ENCODE measurements at regions not wholly inside any gene's neighbourhood (a gene's known extent, or its start where the extent isn't known, plus 50 kb on each side); places are given as distances from the start of the nearest gene placed in this dataset.
A peak's percentile ranks its signal among the peaks of the same experiment; 100 is the strongest.

- H3K4me3 Mint-ChIP-seq = no peak overlapping the region
- H3K36me3 Mint-ChIP-seq = no peaks in the 10 kb centered on the region
- H3K27me3 Mint-ChIP-seq = no peaks in the 10 kb centered on the region
- no peak for ATAC-seq
- no peaks in the 10 kb centered on the region for H3K4me1 Mint-ChIP-seq
- no peaks in the 10 kb centered on the region for H3K9me3 Mint-ChIP-seq
- H3K27ac Mint-ChIP-seq = no peak overlapping the region
Measured at GRCh38 chr2:4869154-4869553, 823.0 kb upstream of the SOX11 start.

- no peaks in the 10 kb centered on the region for H3K27me3 Mint-ChIP-seq
- peaks cover 3% of the 10 kb centered on the region for H3K9me3 Mint-ChIP-seq
- no peak overlapping the region for H3K4me3 Mint-ChIP-seq
- no peaks in the 10 kb centered on the region for H3K4me1 Mint-ChIP-seq
- ATAC-seq = no peak
- H3K27ac Mint-ChIP-seq = no peak overlapping the region
- H3K36me3 Mint-ChIP-seq = no peaks in the 10 kb centered on the region
Measured at GRCh38 chr2:4873364-4873763, 818.8 kb upstream of the SOX11 start.

DNA sequence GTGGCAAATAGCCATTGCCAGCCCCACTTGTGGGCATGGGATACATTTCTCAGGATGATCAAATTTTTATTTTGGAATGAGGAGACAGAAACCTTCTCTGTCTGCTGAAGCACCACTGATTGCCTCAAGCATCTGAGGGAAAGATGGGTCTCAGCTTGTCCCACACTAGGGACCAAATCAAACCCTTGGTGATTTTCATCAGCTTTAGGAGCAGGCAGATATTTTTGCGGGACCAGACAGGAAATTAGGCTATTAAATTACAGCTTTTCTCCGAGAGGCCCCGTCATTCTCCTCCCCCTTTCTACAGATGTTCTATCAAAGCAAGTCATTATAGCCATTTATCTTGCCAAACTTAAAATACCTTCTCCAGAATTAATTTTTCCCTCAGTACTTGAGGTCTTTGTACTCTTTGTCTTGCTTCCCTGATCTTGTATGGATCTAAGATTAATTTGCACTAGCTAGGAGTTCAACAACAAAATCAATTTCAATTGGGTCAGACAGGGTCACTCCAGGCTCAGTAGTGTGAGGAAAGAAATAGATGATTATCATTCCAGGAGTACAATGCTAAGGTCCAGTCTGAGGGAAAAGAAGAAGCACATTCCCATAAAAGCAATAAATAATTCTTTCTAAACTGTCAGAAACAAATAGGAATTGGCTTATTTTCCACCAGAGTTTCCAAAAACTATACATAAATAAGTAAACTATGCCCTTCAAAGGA is 818.1 kb upstream of the SOX11 start:
- H3K4me1 Mint-ChIP-seq = no peaks in the 10 kb centered on the region
- no peaks in the 10 kb centered on the region for H3K36me3 Mint-ChIP-seq
- no peaks in the 10 kb centered on the region for H3K27me3 Mint-ChIP-seq
- no peak overlapping the region for H3K27ac Mint-ChIP-seq
- ATAC-seq = no peak
- H3K9me3 Mint-ChIP-seq = peaks cover 3% of the 10 kb centered on the region
- no peak overlapping the region for H3K4me3 Mint-ChIP-seq

DNA sequence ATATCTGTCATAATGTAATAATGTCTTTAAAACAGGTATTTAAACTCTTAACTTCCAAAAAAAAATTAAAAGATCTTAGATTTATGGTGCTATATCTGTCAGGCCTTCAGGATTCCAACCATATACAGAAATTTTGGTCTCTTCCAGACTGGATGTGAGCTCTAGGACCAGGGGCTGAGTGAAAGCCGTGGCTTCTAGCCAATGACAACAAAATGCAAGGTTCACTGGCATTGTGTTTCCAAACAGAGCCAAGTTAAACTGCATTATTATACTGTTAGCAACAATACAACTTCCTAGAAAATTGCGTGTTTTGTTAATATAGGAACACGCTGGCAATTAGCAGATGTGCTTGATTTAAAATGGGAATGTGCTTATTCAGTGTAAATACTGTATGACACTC is 809.8 kb upstream of the SOX11 start:
- Mint-ChIP-seq H3K36me3 (no peaks in the 10 kb centered on the region), H3K4me1 (no peaks in the 10 kb centered on the region), H3K4me3 (no peak overlapping the region), H3K9me3 (no peaks in the 10 kb centered on the region), H3K27me3 (no peaks in the 10 kb centered on the region), H3K27ac (no peak overlapping the region)
- no peak for ATAC-seq

DNA sequence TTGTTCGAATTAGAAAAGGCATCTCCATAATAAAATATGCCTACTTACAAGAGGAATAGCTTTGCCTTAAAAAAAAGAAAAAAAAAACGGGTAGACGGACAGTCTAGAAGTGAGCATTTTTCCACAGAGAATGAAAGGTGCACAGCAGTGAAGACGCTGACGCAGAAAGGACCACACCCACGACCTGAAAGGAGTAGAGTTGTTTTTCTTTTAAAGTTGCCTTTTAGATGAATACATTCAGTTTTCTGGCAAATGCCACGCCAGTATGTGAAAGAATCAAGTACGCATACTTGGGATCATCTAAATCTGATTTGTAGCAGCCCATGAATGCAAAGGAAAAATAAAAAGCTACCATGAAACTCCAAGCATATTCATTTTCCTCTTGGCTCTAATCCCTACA is 809.2 kb upstream of the SOX11 start:
- Mint-ChIP-seq H3K27me3 (no peaks in the 10 kb centered on the region), H3K9me3 (no peaks in the 10 kb centered on the region), H3K27ac (no peak overlapping the region), H3K36me3 (no peaks in the 10 kb centered on the region), H3K4me1 (no peaks in the 10 kb centered on the region), H3K4me3 (no peak overlapping the region)
- ATAC-seq = no peak

GRCh38 chr2:4883375-4883774 is 808.8 kb upstream of the SOX11 start:
- Mint-ChIP-seq H3K4me3 (no peak overlapping the region), H3K27me3 (no peaks in the 10 kb centered on the region), H3K36me3 (no peaks in the 10 kb centered on the region), H3K4me1 (no peaks in the 10 kb centered on the region), H3K27ac (no peak overlapping the region), H3K9me3 (no peaks in the 10 kb centered on the region)
- ATAC-seq = peak; percentile 31

DNA sequence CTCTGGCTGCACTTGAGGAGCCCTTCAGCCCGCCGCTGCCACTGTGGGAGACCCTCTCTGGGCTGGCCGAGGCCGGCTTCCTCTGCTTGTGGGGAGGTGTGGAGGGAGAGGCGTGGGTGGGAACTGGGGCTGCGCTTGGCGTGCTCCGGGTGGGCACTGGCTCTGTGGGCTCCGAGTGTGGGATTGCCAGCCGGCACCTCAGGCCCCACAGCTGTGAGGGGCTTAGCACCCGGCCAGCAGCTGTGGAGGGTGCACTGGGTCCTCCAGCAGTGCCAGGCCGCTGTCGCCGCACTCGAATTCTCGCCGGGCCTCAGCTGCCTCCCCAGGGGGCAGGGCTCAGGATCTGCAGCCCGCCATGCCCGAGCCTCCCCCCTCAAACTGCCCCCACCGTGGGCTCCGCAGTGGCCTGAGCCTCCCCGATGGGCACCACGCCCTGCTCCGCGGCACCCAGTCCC is 808.0 kb upstream of the SOX11 start:
- no peaks in the 10 kb centered on the region for H3K9me3 Mint-ChIP-seq
- no peak overlapping the region for H3K27ac Mint-ChIP-seq
- no peaks in the 10 kb centered on the region for H3K4me1 Mint-ChIP-seq
- H3K27me3 Mint-ChIP-seq = no peaks in the 10 kb centered on the region
- H3K36me3 Mint-ChIP-seq = no peaks in the 10 kb centered on the region
- peak; percentile 43 for ATAC-seq
- H3K4me3 Mint-ChIP-seq = no peak overlapping the region

- Mint-ChIP-seq H3K9me3 (no peaks in the 10 kb centered on the region), H3K4me3 (no peak overlapping the region), H3K36me3 (no peaks in the 10 kb centered on the region), H3K27ac (no peak overlapping the region), H3K27me3 (no peaks in the 10 kb centered on the region), H3K4me1 (no peaks in the 10 kb centered on the region)
- no peak for ATAC-seq
Measured at GRCh38 chr2:4891394-4891793, 800.8 kb upstream of the SOX11 start.

DNA sequence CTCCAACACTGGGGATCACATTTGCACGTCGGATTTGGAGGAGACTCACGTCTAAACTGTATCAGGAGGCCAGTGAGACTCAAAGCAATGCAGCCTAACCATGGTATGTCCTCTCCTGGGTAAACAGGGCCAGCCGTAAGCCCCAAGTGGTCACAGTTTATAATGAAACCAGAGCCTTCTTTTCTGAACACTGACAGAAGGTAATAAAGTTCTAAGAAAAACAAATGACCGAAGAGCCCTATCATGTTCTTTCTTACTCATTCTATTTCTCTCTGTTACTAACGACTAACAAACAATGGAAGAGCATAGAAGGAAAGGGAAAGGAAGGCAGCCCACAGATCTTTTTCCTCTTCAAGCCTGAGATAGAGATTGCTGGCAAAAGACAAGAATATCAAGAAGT is 796.8 kb upstream of the SOX11 start:
- H3K36me3 Mint-ChIP-seq = no peaks in the 10 kb centered on the region
- ATAC-seq = no peak
- no peak overlapping the region for H3K4me3 Mint-ChIP-seq
- H3K4me1 Mint-ChIP-seq = no peaks in the 10 kb centered on the region
- H3K27me3 Mint-ChIP-seq = no peaks in the 10 kb centered on the region
- H3K9me3 Mint-ChIP-seq = no peaks in the 10 kb centered on the region
- no peak overlapping the region for H3K27ac Mint-ChIP-seq

- Mint-ChIP-seq H3K27ac (no peak overlapping the region), H3K36me3 (no peaks in the 10 kb centered on the region), H3K4me1 (no peaks in the 10 kb centered on the region), H3K9me3 (no peaks in the 10 kb centered on the region), H3K4me3 (no peak overlapping the region), H3K27me3 (no peaks in the 10 kb centered on the region)
- no peak for ATAC-seq
Measured at GRCh38 chr2:4898706-4899105, 793.5 kb upstream of the SOX11 start.

DNA sequence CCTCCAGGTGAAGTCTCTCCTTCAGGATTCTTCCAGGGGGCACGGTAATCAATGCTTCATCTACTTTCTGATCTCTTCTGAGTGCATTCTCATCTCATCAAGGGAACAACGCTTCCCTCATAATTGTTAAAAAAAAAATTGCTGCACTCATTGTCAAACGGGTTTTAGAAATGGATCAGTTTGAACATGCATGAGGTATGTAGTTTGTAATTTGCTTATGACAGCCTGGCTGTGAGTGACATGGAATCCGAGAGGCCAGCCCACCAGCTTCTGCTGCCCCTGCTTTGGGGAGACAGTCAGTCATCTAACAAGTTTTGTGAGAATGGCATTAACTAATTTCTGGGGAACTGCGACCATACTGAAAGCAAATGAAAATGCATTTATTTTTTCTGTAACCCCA is 791.9 kb upstream of the SOX11 start:
- no peaks in the 10 kb centered on the region for H3K4me1 Mint-ChIP-seq
- H3K9me3 Mint-ChIP-seq = no peaks in the 10 kb centered on the region
- H3K27me3 Mint-ChIP-seq = no peaks in the 10 kb centered on the region
- ATAC-seq = no peak
- no peak overlapping the region for H3K4me3 Mint-ChIP-seq
- no peak overlapping the region for H3K27ac Mint-ChIP-seq
- H3K36me3 Mint-ChIP-seq = no peaks in the 10 kb centered on the region

GRCh38 chr2:4900861-4901770 is 791.1 kb upstream of the SOX11 start:
- peaks cover 3% of the 10 kb centered on the region for H3K9me3 Mint-ChIP-seq
- no peak overlapping the region for H3K27ac Mint-ChIP-seq
- ATAC-seq = no peak
- H3K27me3 Mint-ChIP-seq = no peaks in the 10 kb centered on the region
- no peak overlapping the region for H3K4me3 Mint-ChIP-seq
- no peaks in the 10 kb centered on the region for H3K36me3 Mint-ChIP-seq
- no peaks in the 10 kb centered on the region for H3K4me1 Mint-ChIP-seq

- no peaks in the 10 kb centered on the region for H3K4me1 Mint-ChIP-seq
- ATAC-seq = no peak
- H3K36me3 Mint-ChIP-seq = no peaks in the 10 kb centered on the region
- no peak overlapping the region for H3K4me3 Mint-ChIP-seq
- no peaks in the 10 kb centered on the region for H3K27me3 Mint-ChIP-seq
- H3K9me3 Mint-ChIP-seq = peaks cover 7% of the 10 kb centered on the region
- H3K27ac Mint-ChIP-seq = no peak overlapping the region
Measured at GRCh38 chr2:4903656-4904348, 788.4 kb upstream of the SOX11 start.

DNA sequence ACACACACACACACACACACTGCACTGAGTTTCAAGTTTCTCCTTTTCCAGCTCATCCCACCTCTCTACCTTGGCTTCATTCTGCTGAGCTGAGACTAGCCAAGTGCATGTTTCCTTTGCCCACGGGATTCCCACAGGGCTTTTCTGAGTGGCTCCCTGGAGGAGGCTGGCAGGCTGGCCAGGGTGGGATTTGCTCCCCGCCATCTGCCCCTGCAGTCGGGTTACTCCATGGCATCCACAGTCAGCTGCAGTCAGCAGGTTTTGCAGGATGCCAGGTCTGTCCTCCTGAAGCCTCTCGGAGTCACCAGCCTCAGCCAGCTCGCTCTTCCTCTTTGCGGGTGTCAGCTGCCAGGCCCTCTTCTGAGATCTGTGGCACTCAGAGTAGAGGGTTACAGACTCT is 783.7 kb upstream of the SOX11 start:
- H3K9me3 Mint-ChIP-seq = peaks cover 7% of the 10 kb centered on the region
- no peak overlapping the region for H3K4me3 Mint-ChIP-seq
- H3K27ac Mint-ChIP-seq = no peak overlapping the region
- H3K36me3 Mint-ChIP-seq = no peaks in the 10 kb centered on the region
- no peaks in the 10 kb centered on the region for H3K4me1 Mint-ChIP-seq
- ATAC-seq = no peak
- H3K27me3 Mint-ChIP-seq = no peaks in the 10 kb centered on the region

DNA sequence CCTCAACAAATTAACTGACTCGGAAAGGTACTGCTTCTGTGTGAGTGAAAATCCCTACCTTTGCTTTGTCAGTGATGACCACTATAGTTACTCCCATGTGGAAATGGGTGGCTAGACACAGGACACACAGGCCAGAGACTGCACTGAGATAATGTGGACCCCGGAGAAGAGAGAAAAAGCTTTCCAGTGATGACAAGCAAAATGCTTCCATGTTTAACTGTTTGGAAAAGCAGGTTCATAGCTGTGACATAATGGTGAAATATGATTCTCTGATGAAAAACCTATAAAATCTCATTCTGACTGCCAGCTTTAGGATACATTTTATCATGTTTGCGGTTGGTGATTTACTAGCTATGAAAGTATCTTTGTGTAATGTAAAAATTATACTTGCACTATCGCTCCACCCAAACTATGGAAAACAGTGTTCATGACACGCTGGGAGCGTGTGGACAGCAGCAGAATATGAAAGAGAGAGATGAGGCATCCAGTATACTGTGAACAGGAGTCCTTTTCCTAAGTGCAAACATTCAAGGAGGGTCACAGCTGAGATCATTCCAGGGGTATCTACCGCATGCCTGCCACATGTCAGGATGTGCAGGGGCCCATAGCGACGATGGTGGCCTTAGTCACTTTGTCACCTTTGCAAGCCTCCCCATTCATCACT is 782.7 kb upstream of the SOX11 start:
- Mint-ChIP-seq H3K9me3 (peaks cover 7% of the 10 kb centered on the region), H3K27ac (no peak overlapping the region), H3K4me3 (no peak overlapping the region), H3K4me1 (no peaks in the 10 kb centered on the region), H3K27me3 (no peaks in the 10 kb centered on the region), H3K36me3 (no peaks in the 10 kb centered on the region)
- no peak for ATAC-seq
